Body of pancreas (tissue), 4 donors: ENCODE measurements at regions not wholly inside any gene's neighbourhood (a gene's known extent, or its start where the extent isn't known, plus 50 kb on each side); places are given as distances from the start of the nearest gene placed in this dataset.

Experiments
- CTCF ChIP-seq, 7 experiments: fragments of 450-650 bp in 4 of 7; fragments of 200-600 bp in 3 of 7; sonication (generic) in 3 of 7; IDR thresholded peaks; one replicate each; pipeline ENCODE4 v1.5.1; 2016 to 2019; ENCODE audit warnings: antibody characterized with exemption in 7 of 7
- POLR2A ChIP-seq, 3 donors: fragments of 450-650 bp; IDR thresholded peaks; one replicate each; pipeline ENCODE4 v1.6.1; 2016; ENCODE audit warnings: antibody characterized with exemption in 3 of 3, mild to moderate bottlenecking in 2 of 3

- no peak for TF ChIP-seq CTCF (IDR thresholded peaks at IDR 0.05)
- TF ChIP-seq POLR2A (IDR thresholded peaks at IDR 0.05) = no peak
Measured at GRCh38 chr14:82431031-82431430, 897.4 kb upstream of the SEL1L start.
